Tibial artery (tissue), 4 donors: ENCODE measurements at regions not wholly inside any gene's neighbourhood (a gene's known extent, or its start where the extent isn't known, plus 50 kb on each side); places are given as distances from the start of the nearest gene placed in this dataset.

Source experiments
- DNase-seq, 2 donors: peaks; one replicate each; pipeline ENCODE4 v3.0.0-alpha.2; 2019
- H3K27ac ChIP-seq, 2 donors: fragments of 200-600 bp; sonication (generic) in 1 of 2; 1 replicate in 1 of 2; 2 replicates in 1 of 2; pipeline ENCODE4 v1.5.1; 2018 to 2019; ENCODE audit warnings: mild to moderate bottlenecking in 1 of 2
- H3K27me3 ChIP-seq, 2 donors: fragments of 200-600 bp; sonication (generic) in 1 of 2; one replicate each; pipeline versions ENCODE4 v1.5.1 to v1.6.0; 2016 to 2019
- H3K36me3 ChIP-seq, 3 donors: fragments of 200-600 bp; sonication (generic) in 2 of 3; one replicate each; pipeline ENCODE4 v1.5.1; 2016 to 2019; ENCODE audit warnings: mild to moderate bottlenecking in 2 of 3
- H3K4me1 ChIP-seq, 4 donors: fragments of 200-600 bp; sonication (generic) in 2 of 4; 1 replicate in 3 of 4; 2 replicates in 1 of 4; pipeline ENCODE4 v1.5.1; 2016 to 2019
- H3K4me3 ChIP-seq, 2 donors: fragments of 200-600 bp; sonication (generic) in 1 of 2; 1 replicate in 1 of 2; 2 replicates in 1 of 2; pipeline ENCODE4 v1.5.1; 2018 to 2019; ENCODE audit warnings: mild to moderate bottlenecking in 2 of 2
- H3K9me3 ChIP-seq, 3 donors: fragments of 200-600 bp; sonication (generic) in 1 of 3; one replicate each; pipeline ENCODE4 v1.5.1; 2016 to 2019
- intact Hi-C: fragments of 100-400 bp; cut with DNase I; formaldehyde crosslinking; loops from one replicate; pipeline ENCODE4 v1.15.0; 2023; ENCODE audit warnings: low total_unique reads
- TF ChIP-seq, protein P1 (sequence below), 2 experiments: fragments of 200-600 bp in 1 of 2; fragments of 450-650 bp in 1 of 2; IDR thresholded peaks; one replicate each; pipeline ENCODE4 v1.5.1; 2017 to 2019; ENCODE audit warnings: antibody characterized with exemption in 2 of 2, mild to moderate bottlenecking in 1 of 2, moderate library complexity in 1 of 2

DNA sequence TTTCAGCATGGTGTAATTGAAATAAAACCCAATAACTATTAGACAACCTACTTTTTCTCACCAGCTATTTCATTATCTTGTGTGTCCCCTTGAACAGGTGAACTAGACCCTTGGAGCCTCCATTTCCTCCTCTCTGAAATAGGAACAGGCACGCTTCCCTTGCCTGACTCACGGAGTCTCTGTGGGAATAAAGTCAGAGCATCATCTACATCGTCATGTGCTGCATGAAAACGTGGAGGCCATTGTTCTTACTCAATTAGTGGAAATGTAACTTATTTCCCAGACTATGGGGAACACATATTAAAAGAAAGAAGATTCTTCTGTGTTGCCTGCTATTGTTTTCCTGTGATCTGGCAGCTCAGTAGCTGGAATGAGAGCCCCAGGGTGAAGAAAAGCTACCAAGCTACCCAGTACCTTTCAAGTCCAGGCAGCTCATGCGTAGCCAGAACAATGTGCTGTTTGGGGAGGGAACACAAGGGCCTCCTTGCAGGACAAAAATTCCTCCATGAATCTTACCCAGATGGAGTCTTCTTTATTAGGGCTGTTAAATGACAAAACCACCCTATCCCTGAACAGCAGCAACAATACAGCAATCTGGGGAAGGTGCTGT lies 59.8 kb downstream of the SOX11 start:
- no peaks in the 10 kb centered on the region for H3K36me3 ChIP-seq
- no peaks in the 10 kb centered on the region for H3K27me3 ChIP-seq
- H3K9me3 ChIP-seq, result no peaks in the 10 kb centered on the region
- no peak overlapping the region for H3K27ac ChIP-seq
- TF ChIP-seq, protein P1, sequence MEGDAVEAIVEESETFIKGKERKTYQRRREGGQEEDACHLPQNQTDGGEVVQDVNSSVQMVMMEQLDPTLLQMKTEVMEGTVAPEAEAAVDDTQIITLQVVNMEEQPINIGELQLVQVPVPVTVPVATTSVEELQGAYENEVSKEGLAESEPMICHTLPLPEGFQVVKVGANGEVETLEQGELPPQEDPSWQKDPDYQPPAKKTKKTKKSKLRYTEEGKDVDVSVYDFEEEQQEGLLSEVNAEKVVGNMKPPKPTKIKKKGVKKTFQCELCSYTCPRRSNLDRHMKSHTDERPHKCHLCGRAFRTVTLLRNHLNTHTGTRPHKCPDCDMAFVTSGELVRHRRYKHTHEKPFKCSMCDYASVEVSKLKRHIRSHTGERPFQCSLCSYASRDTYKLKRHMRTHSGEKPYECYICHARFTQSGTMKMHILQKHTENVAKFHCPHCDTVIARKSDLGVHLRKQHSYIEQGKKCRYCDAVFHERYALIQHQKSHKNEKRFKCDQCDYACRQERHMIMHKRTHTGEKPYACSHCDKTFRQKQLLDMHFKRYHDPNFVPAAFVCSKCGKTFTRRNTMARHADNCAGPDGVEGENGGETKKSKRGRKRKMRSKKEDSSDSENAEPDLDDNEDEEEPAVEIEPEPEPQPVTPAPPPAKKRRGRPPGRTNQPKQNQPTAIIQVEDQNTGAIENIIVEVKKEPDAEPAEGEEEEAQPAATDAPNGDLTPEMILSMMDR (IDR thresholded peaks at IDR 0.05), result no peak
- intact Hi-C loops, result no loop called here
- DNase-seq, result no peak
- H3K4me1 ChIP-seq, result no peaks in the 10 kb centered on the region
- H3K4me3 ChIP-seq, result no peak overlapping the region

DNA sequence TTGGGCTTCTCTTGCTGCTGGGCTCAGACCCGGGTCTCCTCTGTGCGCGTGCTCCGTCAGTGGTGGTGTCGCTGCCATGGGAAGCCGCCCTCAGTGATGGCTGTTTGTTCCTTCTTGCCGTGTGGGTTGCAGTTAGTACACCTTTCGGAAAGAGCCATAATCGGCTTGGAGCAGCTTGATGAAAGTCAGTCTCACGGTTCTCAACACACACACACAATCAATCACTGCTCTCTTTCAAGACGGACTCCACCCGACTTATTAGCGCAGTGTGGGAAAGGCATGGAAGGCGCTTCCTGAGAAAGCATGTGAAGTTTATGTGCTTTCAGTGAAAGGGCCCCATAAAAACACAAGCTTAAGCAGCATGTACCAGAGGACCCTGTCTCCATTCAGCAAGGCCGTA lies 64.1 kb downstream of the SOX11 start:
- TF ChIP-seq, protein P1 (IDR thresholded peaks at IDR 0.05), result no peak
- DNase-seq, result no peak
- H3K36me3 ChIP-seq, result no peaks in the 10 kb centered on the region
- no peak overlapping the region for H3K4me3 ChIP-seq
- no peaks in the 10 kb centered on the region for H3K27me3 ChIP-seq
- no peaks in the 10 kb centered on the region for H3K9me3 ChIP-seq
- H3K4me1 ChIP-seq, result no peaks in the 10 kb centered on the region
- no peak overlapping the region for H3K27ac ChIP-seq
- intact Hi-C loops, result no loop called here

DNA sequence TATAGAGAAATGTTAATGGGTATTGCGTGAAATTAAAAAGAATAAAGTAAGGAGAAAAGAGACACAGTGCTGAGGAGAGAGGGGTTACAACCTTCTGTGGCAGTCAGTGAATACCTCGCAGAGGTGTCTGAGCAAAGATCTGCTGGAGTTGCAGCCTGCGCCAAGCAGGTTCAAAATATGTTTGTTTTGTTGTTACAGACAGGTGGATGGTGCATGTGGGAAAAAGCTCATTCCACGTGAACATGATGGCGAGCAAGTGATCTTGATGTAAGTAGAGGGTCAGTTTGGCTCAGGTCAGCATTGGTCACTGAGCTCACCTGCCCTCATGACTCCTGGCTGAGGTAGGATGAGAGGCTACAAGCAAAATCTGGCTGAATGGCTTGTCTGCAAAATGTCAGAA lies 66.2 kb downstream of the SOX11 start:
- H3K27me3 ChIP-seq, result no peaks in the 10 kb centered on the region
- TF ChIP-seq, protein P1 (IDR thresholded peaks at IDR 0.05), result no peak
- no peak overlapping the region for H3K27ac ChIP-seq
- DNase-seq, result no peak
- H3K4me3 ChIP-seq, result no peak overlapping the region
- H3K4me1 ChIP-seq, result no peaks in the 10 kb centered on the region
- intact Hi-C loops, result no loop called here
- no peaks in the 10 kb centered on the region for H3K9me3 ChIP-seq
- no peaks in the 10 kb centered on the region for H3K36me3 ChIP-seq

DNA sequence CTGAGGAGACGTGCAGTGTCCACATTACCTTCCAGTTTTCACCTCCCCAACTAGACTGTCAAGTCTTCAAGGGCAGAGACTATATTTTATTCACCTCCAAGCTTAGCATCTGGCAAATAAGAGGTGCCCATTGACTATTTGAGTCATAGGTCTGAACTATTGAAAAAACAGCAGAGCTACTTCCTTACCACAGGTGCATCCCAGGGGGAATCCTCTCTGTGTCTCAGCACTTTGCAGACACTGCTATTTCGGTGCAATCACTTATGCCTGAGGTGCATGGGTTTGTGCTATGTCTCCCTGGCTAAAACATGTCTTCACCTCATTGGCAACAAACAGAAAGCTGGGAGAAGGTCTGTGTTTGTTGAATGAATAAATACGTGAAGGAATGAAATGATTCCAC lies 67.8 kb downstream of the SOX11 start:
- no peaks in the 10 kb centered on the region for H3K9me3 ChIP-seq
- no peak overlapping the region for H3K4me3 ChIP-seq
- TF ChIP-seq, protein P1 (IDR thresholded peaks at IDR 0.05), result no peak
- H3K4me1 ChIP-seq, result no peaks in the 10 kb centered on the region
- no peaks in the 10 kb centered on the region for H3K36me3 ChIP-seq
- DNase-seq, result no peak
- H3K27me3 ChIP-seq, result no peaks in the 10 kb centered on the region
- intact Hi-C loops, result no loop called here
- H3K27ac ChIP-seq, result no peak overlapping the region

DNA sequence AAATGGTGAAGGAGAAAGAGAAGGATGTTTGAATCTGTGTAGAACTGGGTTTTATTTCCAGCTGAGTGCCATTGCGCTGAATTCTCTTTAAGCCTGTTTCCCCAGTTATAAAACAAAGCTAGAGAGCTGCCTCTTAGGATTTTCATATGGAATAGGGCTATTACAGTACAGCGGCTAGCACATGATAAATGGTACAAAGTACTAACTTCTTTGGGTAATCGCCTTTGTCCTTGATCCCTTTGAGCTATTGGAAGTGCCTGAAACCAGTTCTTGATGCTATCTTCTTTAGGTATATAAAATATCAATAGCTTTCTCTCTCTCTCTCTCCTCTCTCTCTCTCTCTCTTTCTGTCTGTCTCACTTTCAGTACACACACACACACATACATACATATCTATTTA lies 71.3 kb downstream of the SOX11 start:
- TF ChIP-seq, protein P1 (IDR thresholded peaks at IDR 0.05), result no peak
- Histone ChIP-seq H3K4me3 (no peak overlapping the region), H3K9me3 (no peaks in the 10 kb centered on the region), H3K27me3 (no peaks in the 10 kb centered on the region), H3K27ac (no peak overlapping the region), H3K4me1 (no peaks in the 10 kb centered on the region), H3K36me3 (no peaks in the 10 kb centered on the region)
- intact Hi-C loops, result no loop called here
- no peak for DNase-seq

DNA sequence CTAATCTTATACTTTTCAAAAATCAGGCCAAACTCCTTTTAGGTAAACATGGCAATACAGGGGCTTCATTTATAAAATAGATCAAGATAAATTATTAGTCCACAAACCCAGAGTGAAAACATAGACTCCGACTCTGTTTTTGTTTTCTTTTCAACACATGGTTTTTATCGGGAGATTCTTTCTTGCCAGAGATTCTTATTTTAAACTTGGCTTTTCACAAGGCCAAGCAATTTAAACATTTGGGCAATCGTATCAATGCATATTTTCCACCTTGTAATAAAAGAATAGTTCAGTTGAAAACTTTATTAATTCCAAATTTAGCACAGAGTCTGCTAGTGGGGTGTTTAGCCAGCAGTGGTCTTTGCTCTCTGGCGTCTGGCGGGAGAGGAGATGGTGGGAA lies 71.9 kb downstream of the SOX11 start:
- intact Hi-C loops, result no loop called here

More for the DNA sequence above, 71.9 kb downstream of the SOX11 start:
- no peaks in the 10 kb centered on the region for H3K36me3 ChIP-seq
- H3K4me1 ChIP-seq, result no peaks in the 10 kb centered on the region
- no peak overlapping the region for H3K4me3 ChIP-seq
- H3K27me3 ChIP-seq, result no peaks in the 10 kb centered on the region
- H3K27ac ChIP-seq, result no peak overlapping the region
- H3K9me3 ChIP-seq, result no peaks in the 10 kb centered on the region
- TF ChIP-seq, protein P1 (IDR thresholded peaks at IDR 0.05), result no peak
- no peak for DNase-seq
